H1 (cell line): ENCODE measurements at regions not wholly inside any gene's neighbourhood (a gene's known extent, or its start where the extent isn't known, plus 50 kb on each side); places are given as distances from the start of the nearest gene placed in this dataset.

ENCODE experiments used
- TF ChIP-seq, protein P1 (sequence below): IDR thresholded peaks from 2 replicates; pipeline ENCODE4 v1.6.1; 2012; ENCODE audit warnings: low read length, inconsistent platforms

DNA sequence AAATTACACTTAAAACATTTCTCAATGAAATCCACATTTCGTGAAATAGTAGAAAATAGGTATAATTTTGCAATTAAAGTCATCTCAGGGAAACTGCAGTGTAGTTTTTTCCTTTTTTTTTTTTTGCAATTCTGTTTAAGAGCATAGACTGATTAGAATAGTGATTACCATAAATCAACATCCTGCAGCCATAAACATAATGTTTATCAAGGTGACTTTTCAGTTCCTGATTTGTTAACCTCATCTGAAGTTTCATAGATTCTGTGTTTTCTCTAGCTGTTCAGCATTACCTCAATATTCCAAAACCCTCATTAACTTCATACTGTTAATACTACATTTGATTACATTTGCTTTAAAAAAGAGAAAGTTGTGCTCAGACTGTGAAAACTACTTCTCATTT lies 286.3 kb upstream of the DACH1 start (continued):
- TF ChIP-seq, protein P1, sequence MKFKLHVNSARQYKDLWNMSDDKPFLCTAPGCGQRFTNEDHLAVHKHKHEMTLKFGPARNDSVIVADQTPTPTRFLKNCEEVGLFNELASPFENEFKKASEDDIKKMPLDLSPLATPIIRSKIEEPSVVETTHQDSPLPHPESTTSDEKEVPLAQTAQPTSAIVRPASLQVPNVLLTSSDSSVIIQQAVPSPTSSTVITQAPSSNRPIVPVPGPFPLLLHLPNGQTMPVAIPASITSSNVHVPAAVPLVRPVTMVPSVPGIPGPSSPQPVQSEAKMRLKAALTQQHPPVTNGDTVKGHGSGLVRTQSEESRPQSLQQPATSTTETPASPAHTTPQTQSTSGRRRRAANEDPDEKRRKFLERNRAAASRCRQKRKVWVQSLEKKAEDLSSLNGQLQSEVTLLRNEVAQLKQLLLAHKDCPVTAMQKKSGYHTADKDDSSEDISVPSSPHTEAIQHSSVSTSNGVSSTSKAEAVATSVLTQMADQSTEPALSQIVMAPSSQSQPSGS = no peak
